ENCODE measurements at regions not wholly inside any gene's neighbourhood (a gene's known extent, or its start where the extent isn't known, plus 50 kb on each side); places are given as distances from the start of the nearest gene placed in this dataset.
"Not testable (repeated sequence)": the region's sequence is repeated elsewhere in the genome, so short reads cannot be mapped to it uniquely, and the experiment has no call there.

DNA sequence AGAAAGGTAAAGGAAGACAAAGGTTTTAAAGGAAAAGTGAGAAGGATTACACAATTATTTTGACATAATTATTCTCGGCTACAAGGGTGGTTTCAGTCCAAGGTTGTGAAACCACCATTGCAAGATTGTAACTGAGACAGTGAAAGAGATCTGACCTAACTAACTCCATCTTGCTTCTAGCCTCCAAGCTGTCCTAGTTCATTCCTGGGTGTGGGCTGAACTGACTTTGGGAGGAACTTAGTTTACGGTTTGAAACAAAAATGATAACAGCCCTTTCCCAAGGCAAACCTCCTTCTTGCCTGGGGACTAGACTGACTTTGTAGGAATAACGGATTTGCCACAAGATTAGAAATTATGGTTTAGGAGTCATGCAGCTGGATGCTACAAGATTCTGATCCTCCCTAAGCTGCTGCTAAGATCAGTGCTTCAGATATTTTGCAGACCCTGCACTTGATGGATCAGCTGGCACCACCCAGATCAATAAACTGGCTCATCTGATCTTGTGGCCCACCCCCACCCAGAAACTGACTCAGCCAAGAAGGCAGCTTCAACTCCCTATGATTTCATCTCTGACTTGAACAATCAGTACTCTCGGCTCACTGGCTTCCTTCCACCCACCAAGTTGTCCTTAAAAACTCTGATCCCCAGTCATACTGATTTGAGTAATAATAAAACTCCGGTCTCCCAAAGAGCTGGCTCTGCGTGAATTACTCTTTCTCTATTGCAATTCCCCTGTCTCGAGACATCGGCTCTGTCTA, 57.7 kb upstream of the AADACL2 start:
- FAIRE-seq, result no peak
- no peak for DNase-seq (ENCODE audit: insufficient read length)
- TF ChIP-seq POLR2A (IDR thresholded peaks at IDR 0.05; ENCODE audit: low read depth, low read length), result no peak
- TF ChIP-seq POLR2AphosphoS5 (IDR thresholded peaks at IDR 0.05; ENCODE audit: low read depth, low read length), result no peak
- no peak for TF ChIP-seq TAF1 (IDR thresholded peaks at IDR 0.05; ENCODE audit: borderline replicate concordance, low read depth, low read length)

DNA sequence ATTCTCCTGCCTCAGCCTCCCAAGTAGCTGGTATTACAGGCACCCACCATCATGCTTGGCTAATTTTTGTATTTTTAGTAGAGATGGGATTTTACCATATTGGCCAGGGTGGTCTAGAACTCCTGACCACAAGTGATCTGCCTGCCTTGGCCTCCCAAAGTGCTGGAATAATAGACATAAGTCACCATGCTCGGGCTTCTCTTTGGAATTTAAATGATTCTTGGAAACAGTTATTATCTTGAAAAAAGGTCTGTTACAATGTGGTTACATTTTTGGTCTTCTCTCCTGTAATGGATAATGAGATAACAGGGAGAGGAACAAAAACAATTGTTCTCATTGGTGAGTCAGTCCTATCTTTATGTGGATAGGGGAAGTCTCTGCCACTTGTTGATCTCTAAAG, 59.8 kb upstream of the AADACL2 start:
- no peak for DNase-seq (ENCODE audit: insufficient read length)

DNA sequence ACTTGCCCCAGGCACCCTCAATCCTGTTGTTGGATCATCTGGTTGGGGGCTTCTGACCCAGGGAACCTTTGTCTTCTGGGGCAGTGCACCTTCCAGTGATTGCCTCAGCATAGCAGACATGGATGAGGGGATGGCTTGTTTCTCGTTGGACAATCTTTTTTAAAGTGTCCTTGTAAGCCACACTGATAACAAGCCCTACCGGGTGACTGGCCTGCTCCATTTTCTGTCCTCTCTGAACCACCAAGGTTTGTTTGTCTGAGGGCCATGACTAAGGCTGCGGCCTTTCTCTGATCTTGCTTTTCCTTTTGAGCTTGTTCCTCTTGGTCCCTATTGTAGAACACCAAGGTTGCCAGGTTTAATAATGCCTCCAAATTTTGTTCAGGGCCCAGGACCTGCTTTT, 66.0 kb upstream of the AADACL2 start:
- not testable (repeated sequence) for DNase-seq (ENCODE audit: insufficient read length); FAIRE-seq

More for the DNA sequence above, 59.8 kb upstream of the AADACL2 start:
- TF ChIP-seq POLR2A (IDR thresholded peaks at IDR 0.05; ENCODE audit: low read depth, low read length), result no peak
- TF ChIP-seq POLR2AphosphoS5 (IDR thresholded peaks at IDR 0.05; ENCODE audit: low read depth, low read length), result no peak
- TF ChIP-seq TAF1 (IDR thresholded peaks at IDR 0.05; ENCODE audit: borderline replicate concordance, low read depth, low read length), result no peak
- FAIRE-seq, result no peak

DNA sequence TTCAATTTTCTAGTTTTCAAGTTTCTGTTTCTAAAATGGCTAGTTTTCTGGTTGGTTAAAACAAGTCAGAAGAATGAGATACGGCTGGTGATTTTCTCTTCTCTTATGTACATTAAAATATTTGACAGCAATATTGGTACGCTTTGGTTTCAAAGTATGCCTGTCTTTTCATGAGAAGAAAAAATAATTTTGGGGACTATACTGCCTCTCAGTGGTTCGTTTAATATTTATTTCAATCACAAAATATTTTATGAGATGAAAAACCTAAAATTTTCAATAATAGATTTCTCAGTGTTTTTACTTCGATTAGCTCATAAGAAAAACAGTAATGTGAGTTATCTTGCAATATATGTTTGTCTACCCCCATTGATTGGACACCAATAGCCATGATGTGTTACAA, 72.8 kb upstream of the AADACL2 start:
- no peak for TF ChIP-seq POLR2A (IDR thresholded peaks at IDR 0.05; ENCODE audit: low read depth, low read length)
- no peak for TF ChIP-seq TAF1 (IDR thresholded peaks at IDR 0.05; ENCODE audit: borderline replicate concordance, low read depth, low read length)
- TF ChIP-seq POLR2AphosphoS5 (IDR thresholded peaks at IDR 0.05; ENCODE audit: low read depth, low read length), result no peak

DNA sequence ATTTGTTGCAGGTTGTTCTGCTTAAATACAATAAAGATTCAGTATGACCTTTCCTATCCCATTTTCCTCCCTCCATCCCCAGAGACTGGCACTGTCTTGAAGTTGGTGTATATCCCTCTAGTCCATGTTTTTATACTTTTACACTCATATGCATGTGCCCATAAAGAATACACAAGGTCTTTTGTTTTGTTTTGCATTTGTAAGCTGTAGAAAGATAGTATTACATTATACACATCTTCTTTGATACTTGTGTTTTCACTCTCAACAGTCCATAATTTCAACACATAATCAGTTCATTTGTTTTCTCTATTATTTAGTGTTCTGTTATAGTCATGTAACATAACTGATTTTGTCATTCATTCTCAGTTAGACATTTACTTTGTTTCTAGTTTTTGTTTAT, 88.7 kb upstream of the AADACL2 start:
- TF ChIP-seq TAF1 (IDR thresholded peaks at IDR 0.05; ENCODE audit: borderline replicate concordance, low read depth, low read length) (no peak), POLR2A (IDR thresholded peaks at IDR 0.05; ENCODE audit: low read depth, low read length) (no peak), POLR2AphosphoS5 (IDR thresholded peaks at IDR 0.05; ENCODE audit: low read depth, low read length) (no peak)
- FAIRE-seq (no peak), DNase-seq (ENCODE audit: insufficient read length) (no peak)

More for the DNA sequence above, 72.8 kb upstream of the AADACL2 start:
- no peak for FAIRE-seq
- DNase-seq (ENCODE audit: insufficient read length), result no peak

DNA sequence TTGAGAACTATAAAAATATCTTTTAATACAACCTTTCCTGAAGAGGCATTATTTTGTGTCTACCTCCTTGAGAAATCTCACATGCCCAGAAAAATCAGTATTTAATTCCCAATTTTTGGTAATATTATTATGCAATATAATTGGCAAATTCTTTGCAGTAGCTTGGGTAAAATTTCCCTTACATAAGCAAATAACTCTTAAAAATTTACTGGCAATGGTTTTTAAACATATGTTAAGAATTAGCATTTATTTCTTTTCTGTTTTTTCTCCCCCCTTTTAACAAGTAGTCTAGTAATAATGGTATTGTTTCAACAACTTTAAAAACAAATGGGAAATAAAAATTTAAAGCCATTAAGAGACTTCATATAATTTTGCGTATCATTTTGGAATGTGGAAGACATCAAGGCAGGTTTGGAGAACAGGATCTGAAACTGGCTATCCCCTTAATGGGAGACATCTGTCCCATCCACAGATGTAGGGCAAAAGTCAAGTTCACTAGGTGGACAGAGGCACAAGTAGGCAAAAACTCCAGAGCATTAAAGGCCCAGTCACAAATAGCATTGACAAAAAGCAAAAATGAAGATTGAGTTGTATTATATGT, 89.6 kb upstream of the AADACL2 start:
- DNase-seq (ENCODE audit: insufficient read length), result no peak
- no peak for FAIRE-seq
- no peak for TF ChIP-seq POLR2A (IDR thresholded peaks at IDR 0.05; ENCODE audit: low read depth, low read length)
- TF ChIP-seq POLR2AphosphoS5 (IDR thresholded peaks at IDR 0.05; ENCODE audit: low read depth, low read length), result no peak
- no peak for TF ChIP-seq TAF1 (IDR thresholded peaks at IDR 0.05; ENCODE audit: borderline replicate concordance, low read depth, low read length)

DNA sequence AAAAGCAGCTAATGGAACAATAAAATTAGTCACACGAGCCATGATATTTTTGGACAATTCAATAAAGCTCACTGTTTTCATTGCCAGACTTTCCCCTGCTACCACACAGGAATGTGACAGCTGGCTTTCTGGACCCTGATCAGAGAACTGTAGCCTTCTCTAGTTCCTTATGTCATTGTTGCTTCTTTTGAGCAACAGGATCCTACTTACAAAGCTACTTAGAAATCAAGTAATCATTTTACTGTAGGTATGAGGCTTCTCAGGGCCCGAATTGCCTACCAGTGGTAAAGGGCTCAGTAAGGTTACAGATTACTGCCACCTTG, 94.3 kb upstream of the AADACL2 start:
- TF ChIP-seq TAF1 (IDR thresholded peaks at IDR 0.05; ENCODE audit: borderline replicate concordance, low read depth, low read length) (no peak), POLR2A (IDR thresholded peaks at IDR 0.05; ENCODE audit: low read depth, low read length) (no peak), POLR2AphosphoS5 (IDR thresholded peaks at IDR 0.05; ENCODE audit: low read depth, low read length) (no peak)
- no peak for DNase-seq (ENCODE audit: insufficient read length)
- FAIRE-seq, result no peak

DNA sequence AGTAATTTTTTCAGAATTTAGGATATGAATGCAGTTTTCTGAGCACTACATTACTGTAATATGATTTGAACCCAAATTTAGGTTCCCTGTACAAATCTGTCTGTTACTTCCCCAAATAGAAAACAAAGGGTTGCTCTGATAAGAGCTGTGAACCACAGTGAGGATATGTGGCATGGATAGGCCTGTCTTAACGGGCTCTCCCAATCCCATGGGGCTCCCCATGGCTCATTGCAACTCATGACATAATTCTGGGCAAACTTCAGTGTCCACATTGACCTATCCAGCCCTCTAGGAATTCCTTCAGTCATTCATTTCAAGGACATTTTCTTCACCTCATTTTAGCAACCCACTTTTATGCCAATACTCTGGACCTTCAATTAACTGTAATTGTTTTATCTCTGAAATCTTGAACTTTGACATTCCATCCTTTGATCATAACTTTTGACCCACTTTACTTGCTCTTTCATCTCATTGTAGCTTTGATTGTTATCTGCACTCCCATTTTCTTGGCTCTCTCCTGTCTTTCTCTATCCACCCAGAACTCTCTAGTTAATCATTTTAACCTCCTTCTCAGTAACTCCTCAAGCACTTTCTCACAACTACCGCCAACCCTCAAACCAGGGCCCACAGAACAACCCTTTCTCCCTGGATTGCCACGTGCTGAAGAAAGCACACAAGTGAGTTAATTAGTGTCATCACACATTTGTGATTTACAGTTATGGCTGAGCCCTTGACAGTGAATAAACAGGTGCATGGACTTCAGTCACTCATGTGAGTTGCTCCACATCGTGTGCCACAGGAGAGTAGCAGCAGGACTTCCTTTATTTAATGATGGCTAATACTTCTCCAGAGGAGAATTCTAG, 94.9 kb upstream of the AADACL2 start:
- TF ChIP-seq POLR2AphosphoS5 (IDR thresholded peaks at IDR 0.05; ENCODE audit: low read depth, low read length), result no peak
- DNase-seq (ENCODE audit: insufficient read length), result no peak
- no peak for FAIRE-seq

DNA sequence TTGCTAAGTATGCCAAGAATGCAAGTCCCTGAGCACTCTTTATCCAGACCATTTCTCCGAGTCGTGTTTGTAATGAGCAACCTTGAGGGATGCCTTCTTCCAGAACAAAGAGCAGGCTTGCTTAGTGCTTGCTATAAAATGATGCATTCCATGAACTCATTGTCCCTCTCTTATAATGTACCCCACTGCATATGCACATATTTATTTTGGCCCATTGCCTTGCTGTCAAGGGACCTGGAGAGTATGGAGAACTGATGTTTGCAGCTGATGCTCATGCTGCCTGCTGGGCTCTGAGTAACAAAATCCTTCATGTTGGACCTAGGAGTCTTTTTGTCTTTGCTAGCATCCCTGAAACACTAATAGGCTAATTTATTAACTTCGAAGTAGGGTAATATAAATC, 97.8 kb upstream of the AADACL2 start:
- no peak for TF ChIP-seq POLR2AphosphoS5 (IDR thresholded peaks at IDR 0.05; ENCODE audit: low read depth, low read length)
- no peak for TF ChIP-seq POLR2A (IDR thresholded peaks at IDR 0.05; ENCODE audit: low read depth, low read length)
- TF ChIP-seq TAF1 (IDR thresholded peaks at IDR 0.05; ENCODE audit: borderline replicate concordance, low read depth, low read length), result no peak
- DNase-seq (ENCODE audit: insufficient read length) (no peak), FAIRE-seq (no peak)

DNA sequence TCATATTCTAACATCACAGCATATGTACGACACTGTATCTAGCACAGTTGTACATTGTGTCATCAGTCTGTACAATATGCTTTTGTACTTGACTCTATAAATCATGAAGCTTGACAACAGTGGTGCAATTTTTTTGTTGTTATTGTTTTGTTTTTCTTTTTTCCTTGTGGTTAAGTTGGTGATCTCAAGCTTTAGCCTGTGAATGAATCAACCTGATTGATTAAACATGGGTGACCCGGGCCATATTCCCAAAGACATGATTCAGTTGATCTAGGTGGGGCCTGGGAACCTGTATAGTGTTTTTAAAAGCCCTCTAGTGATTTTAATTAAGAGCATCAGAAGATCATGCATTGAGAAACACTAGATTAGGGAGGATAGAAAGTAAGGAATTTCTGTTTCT, 101.8 kb upstream of the AADACL2 start:
- no peak for FAIRE-seq
- TF ChIP-seq POLR2AphosphoS5 (IDR thresholded peaks at IDR 0.05; ENCODE audit: low read depth, low read length), result no peak
- no peak for DNase-seq (ENCODE audit: insufficient read length)

DNA sequence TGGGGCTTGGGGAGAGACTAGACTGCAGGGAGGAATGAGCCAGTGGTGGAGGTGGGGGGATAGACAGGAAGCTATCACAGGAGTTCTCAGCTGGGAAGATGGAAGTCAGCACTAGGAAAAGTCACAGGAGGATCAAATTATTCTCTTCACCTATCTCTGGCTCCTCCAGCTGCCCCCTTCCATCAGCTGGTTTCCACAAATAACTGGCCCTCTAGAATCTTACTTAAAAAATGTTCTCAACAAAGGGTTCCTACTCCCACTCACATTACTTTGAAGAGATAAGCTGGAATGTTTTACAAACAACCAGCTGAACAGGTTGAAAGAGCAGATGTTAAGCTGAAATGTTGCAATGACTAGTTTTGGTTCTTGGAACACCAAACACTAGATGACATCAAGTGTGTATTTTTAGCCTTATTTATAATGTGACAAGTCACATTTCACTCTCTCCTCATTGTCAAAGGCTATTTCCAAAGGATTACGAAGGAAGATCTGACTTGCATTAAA, 102.7 kb upstream of the AADACL2 start:
- TF ChIP-seq POLR2AphosphoS5 (IDR thresholded peaks at IDR 0.05; ENCODE audit: low read depth, low read length), result no peak
- TF ChIP-seq TAF1 (IDR thresholded peaks at IDR 0.05; ENCODE audit: borderline replicate concordance, low read depth, low read length), result no peak
- TF ChIP-seq POLR2A (IDR thresholded peaks at IDR 0.05; ENCODE audit: low read depth, low read length), result no peak
- DNase-seq (ENCODE audit: insufficient read length) (no peak), FAIRE-seq (no peak)

DNA sequence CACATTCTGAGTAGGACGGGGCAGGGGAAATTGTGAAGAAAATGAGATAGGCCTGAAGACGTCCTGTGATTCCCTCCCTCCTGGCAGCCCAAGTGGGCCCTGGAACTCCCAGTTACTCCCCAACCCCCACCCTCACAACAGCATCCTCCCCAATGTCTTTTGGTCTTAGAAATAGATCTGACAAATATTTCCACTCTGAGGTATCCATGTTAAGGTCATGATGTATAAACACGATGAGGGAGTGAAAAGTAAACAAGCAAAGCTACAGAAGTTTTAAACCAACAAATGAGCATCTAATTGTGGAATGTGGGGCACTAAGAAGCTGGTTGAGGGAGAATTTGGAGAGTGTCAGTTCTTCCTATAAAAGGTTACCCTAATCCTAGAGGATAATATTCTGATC, 103.7 kb upstream of the AADACL2 start:
- DNase-seq (ENCODE audit: insufficient read length) (no peak), FAIRE-seq (no peak)
- no peak for TF ChIP-seq TAF1 (IDR thresholded peaks at IDR 0.05; ENCODE audit: borderline replicate concordance, low read depth, low read length)
- TF ChIP-seq POLR2A (IDR thresholded peaks at IDR 0.05; ENCODE audit: low read depth, low read length), result no peak
- no peak for TF ChIP-seq POLR2AphosphoS5 (IDR thresholded peaks at IDR 0.05; ENCODE audit: low read depth, low read length)
